ENCODE measurements at regions not wholly inside any gene's neighbourhood (a gene's known extent, or its start where the extent isn't known, plus 50 kb on each side); places are given as distances from the start of the nearest gene placed in this dataset.
A peak's percentile ranks its signal among the peaks of the same experiment; 100 is the strongest.

GRCh38 chr2:226118471-226119429 is 680.9 kb downstream of the IRS1 start (continued):
- TF ChIP-seq KLF11 (CRISPR knock-in tag; IDR thresholded peaks at IDR 0.05) (no peak), ZMYM3 (CRISPR knock-in tag; IDR thresholded peaks at IDR 0.05) (peak; percentile 70), ELF1 (CRISPR knock-in tag; IDR thresholded peaks at IDR 0.05) (no peak), MIXL1 (CRISPR knock-in tag; IDR thresholded peaks at IDR 0.05) (peak; percentile 46; the same call in 1 of the 2 replicates), FOXJ3 (CRISPR knock-in tag; IDR thresholded peaks at IDR 0.05; ENCODE audit: borderline replicate concordance) (peak; percentile 43; the same call in 1 of the 2 replicates), ZEB1 (IDR thresholded peaks at IDR 0.05; ENCODE audit: insufficient replicate concordance, low read depth) (no peak), MLLT10 (CRISPR knock-in tag; IDR thresholded peaks at IDR 0.05) (no peak), DNMT3B (CRISPR knock-in tag; conservative IDR thresholded peaks at IDR 0.05) (peak; percentile 50; the same call in 1 of the 2 replicates), ZFAT (CRISPR knock-in tag; conservative IDR thresholded peaks at IDR 0.05) (no peak), IKZF4 (CRISPR knock-in tag; IDR thresholded peaks at IDR 0.05; ENCODE audit: borderline replicate concordance, low read depth, not compliant biosample characterization) (no peak), POGK (CRISPR knock-in tag; conservative IDR thresholded peaks at IDR 0.05) (no peak; the same call in 1 of the 2 replicates), HNRNPUL1 (IDR thresholded peaks at IDR 0.05; ENCODE audit: low read depth, low read length) (no peak), RCOR2 (CRISPR knock-in tag; IDR thresholded peaks at IDR 0.05) (peak; percentile 82), ZFY (CRISPR knock-in tag; IDR thresholded peaks at IDR 0.05) (no peak), ZHX2 (IDR thresholded peaks at IDR 0.05; ENCODE audit: low read depth) (no peak), ZHX2 (CRISPR knock-in tag; IDR thresholded peaks at IDR 0.05; ENCODE audit: borderline replicate concordance) (no peak), ZNF33B (CRISPR knock-in tag; IDR thresholded peaks at IDR 0.05) (no peak)
- TF ChIP-seq, protein P1, sequence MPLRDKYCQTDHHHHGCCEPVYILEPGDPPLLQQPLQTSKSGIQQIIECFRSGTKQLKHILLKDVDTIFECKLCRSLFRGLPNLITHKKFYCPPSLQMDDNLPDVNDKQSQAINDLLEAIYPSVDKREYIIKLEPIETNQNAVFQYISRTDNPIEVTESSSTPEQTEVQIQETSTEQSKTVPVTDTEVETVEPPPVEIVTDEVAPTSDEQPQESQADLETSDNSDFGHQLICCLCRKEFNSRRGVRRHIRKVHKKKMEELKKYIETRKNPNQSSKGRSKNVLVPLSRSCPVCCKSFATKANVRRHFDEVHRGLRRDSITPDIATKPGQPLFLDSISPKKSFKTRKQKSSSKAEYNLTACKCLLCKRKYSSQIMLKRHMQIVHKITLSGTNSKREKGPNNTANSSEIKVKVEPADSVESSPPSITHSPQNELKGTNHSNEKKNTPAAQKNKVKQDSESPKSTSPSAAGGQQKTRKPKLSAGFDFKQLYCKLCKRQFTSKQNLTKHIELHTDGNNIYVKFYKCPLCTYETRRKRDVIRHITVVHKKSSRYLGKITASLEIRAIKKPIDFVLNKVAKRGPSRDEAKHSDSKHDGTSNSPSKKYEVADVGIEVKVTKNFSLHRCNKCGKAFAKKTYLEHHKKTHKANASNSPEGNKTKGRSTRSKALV (CRISPR knock-in tag; IDR thresholded peaks at IDR 0.05): no peak
- TF ChIP-seq, protein P2, sequence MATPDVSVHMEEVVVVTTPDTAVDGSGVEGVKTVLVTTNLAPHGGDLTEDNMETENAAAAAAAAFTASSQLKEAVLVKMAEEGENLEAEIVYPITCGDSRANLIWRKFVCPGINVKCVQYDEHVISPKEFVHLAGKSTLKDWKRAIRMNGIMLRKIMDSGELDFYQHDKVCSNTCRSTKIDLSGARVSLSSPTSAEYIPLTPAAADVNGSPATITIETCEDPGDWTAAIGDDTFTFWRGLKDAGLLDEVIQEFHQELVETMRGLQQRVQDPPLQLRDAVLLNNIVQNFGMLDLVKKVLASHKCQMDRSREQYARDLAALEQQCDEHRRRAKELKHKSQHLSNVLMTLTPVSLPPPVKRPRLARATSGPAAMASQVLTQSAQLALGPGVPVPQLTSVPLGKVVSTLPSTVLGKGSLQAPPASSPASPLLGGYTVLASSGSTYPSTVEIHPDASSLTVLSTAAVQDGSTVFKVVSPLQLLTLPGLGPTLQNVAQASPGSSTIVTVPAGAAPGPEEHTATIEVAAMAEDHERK (CRISPR knock-in tag; IDR thresholded peaks at IDR 0.05; ENCODE audit: low read depth): no peak
